GM19455 (cell line): ENCODE measurements at regions not wholly inside any gene's neighbourhood (a gene's known extent, or its start where the extent isn't known, plus 50 kb on each side); places are given as distances from the start of the nearest gene placed in this dataset.
"Not testable (repeated sequence)": the region's sequence is repeated elsewhere in the genome, so short reads cannot be mapped to it uniquely, and the experiment has no call there.

Experiments used
- ATAC-seq: cut with Tn5 transposase; IDR thresholded peaks from one replicate; pipeline ENCODE4 v1.9.1; 2021; ENCODE audit not compliant: unreplicated experiment

DNA sequence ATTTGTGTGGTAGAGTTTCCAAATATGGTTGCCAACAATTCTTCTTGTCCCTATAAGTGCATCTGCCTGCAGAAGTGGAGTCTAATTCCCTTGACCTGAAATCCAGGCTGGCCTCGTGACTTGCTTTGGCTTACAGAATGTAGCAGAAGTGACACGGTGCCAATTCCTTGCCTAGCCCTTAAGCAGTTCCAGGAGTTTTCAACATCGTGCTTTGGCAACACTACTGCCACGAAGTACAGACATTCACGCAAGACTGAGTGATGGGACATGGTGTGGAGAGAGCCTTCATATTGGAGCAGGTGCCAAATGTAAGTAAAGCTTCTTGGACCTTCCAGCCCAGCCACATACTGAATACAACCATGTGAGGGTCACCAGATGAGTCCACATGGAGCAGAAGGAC lies 92.9 kb upstream of the NEK6 start:
- no peak for ATAC-seq

GRCh38 chr9:124174433-124174832 lies 83.3 kb upstream of the NEK6 start:
- ATAC-seq = no peak

- ATAC-seq = not testable (repeated sequence)
Observed at GRCh38 chr9:124177522-124177921, 80.2 kb upstream of the NEK6 start.

DNA sequence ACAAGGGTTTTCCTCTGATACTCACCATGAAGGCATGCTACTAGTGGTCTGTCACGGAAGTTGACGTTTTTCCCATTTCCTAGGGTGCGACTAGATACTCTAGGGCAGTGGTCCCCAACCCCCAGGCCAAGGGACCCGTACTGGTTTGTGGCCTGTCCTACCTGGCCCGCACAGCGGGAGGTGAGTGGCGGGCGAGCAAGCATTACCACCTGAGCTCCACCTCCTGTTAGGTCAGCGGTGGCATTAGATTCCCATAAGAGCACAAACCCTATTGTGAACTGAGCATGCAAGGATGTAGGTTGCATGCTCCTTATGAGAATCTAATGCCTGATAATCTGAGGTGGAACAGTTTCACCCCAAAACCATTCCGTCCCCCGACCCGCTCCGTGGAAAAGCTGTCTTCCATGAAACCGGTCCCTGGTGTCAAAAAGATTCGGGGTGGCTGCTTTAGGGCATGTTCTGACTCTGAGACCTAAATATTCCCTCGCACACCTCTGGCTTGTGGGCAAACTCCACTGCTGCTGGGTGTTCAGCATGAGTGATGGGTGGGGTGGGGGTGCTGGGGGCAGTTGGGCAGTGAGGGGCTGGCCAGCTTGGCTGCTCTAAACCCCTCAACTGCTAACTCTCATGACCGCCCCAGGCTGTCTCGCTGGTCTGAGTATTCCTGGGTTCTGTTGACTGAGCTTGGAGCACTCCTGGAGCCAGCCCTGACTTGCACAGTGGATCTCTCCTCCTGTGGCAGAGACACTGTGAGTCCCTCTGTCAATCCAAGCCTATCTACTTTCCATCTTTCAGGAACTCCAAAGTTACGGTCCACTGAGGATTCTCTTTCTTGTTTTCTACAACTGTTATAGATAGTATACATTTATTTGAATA lies 78.3 kb upstream of the NEK6 start:
- no peak for ATAC-seq

- no peak for ATAC-seq
Observed at GRCh38 chr9:124180557-124180956, 77.2 kb upstream of the NEK6 start.

DNA sequence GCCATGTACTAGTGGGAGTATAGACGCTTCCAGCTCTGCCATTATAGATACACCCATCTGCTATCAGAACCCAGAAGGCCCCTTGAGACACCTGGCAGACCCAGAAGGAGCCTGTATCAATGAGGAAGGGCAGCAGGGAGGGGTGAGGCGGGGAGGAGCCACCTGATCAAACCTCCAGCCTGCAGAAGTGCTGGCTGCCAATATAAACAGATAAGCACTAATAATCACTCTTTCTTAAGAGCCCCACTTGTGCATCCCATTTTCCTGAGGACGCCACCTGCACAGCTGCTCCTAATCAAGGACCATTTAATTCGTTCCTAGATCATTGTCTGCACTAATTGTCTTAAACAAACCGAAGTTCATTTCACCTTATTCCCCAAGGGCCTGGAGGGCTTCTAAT lies 75.0 kb upstream of the NEK6 start:
- no peak for ATAC-seq

GRCh38 chr9:124183772-124184171 lies 74.0 kb upstream of the NEK6 start:
- ATAC-seq = no peak

- ATAC-seq = no peak
Observed at GRCh38 chr9:124185413-124185812, 72.3 kb upstream of the NEK6 start.

DNA sequence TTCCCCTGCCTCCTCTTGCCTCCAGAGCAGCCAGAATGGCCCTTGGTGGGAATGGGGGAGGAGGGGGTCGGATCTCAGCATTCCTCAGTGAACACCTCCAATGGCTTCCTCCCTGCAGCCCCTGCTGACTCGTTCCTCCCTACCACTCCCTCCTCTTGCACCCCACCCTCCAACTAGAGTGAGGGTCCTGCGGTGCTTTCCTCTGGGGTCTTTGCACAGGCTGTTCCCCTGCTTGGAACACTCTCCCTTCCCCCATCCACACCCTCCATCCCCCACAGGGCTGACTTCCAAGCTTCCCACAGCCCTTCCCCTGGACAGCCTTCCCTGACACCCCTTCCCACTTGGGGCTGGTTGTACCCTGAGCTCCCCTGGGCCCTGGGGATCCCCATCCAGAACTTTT lies 70.4 kb upstream of the NEK6 start:
- no peak for ATAC-seq

DNA sequence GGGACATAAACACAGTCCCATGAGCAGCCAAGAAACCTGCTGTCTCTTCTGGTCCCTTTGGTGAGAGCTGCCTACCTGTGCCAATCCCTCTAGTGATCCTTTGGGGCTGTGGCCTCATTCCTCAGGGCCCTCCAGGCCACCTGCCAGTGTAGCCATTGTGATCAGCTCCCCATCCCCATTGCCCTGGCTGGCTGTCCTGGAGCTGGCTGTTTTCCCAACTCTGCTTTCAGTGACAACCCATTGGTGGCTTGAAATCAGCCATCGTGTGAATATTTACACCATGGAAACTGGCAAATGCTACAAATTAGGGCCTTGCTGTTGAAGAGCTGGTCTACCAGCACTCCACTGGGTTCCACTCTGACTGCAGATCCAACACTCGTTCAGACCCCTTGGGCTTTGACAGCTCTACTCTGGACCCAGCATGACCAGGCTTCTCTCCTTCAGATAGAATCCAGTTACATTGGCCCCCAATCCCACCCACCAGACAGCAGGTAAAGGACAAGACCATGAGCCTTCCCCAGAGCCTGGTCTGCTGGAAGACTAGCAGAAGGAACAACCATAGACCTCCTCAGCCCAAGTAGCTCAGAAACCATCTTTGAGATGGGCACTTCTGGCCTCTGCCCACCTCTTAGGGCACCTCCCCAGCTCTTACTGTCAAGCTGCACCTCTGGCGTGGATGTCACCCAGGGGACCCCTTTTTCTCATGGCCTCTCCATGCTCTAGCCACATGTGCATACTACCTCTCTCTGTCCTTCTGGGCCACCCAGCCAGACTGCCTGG lies 69.2 kb upstream of the NEK6 start:
- no peak for ATAC-seq

DNA sequence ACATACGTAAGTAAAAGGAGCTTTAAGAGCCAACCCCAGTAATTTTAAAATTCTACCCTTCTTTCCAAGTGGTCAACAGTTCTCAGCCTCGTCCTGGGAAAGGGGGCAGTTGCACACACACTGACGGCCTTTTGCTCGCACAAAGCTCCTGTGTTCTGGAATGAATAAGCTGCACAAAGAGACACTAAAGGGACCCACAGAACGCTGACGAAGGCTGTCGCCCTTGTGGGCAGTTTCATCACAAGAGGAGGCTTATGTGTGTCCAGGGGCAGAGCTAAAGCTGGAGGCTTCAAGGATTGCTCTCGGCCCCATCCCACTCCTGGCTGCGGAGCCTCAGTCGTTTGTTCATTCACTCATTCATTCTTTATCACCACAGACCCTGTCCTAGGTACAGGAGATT lies 67.0 kb upstream of the NEK6 start:
- no peak for ATAC-seq

- ATAC-seq = no peak
Observed at GRCh38 chr9:124191691-124192395, 65.9 kb upstream of the NEK6 start.

- no peak for ATAC-seq
Observed at GRCh38 chr9:124196814-124197176, 61.0 kb upstream of the NEK6 start.

DNA sequence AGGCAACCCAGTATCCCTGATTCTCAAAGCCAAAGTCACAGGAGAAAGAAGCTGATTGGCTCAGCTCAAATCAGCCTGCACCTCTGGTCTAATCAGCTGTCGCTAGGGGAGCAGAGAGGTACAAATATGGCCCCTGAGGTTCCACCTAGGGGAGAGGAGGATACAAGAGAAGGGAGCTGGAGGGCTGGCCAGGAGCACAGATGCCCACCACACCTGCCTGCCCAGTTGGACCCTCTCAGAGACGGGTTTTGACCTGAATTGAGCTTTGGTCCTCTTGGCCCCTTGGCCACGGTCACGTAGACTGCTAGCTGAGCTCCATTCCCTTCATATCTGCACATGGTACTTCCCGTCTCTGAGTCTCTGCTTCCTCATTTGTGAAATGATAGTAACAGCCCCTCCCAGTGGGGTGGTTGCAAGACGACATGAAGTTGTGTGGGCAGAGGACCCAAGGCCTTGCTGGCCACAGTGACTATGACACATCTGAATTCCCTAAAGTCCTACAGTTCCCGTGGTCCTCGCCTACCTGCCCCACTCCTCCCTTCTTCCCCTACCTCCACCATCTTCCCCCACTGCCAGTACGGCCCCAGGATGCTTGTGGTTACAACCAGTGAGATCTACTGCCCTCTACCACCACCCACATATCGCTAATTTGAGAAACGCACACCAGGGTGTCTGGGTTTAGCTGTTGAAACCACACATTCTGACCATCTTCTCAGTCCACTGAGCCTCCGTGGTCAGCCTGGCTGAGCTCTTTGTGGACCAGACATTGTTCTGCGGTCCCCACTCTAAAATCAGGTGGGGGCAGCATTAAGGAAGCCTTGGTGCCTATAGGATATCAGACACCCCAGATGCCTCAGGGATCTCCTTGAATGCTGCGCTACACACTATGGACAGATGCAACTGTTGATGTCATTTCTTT lies 60.3 kb upstream of the NEK6 start:
- ATAC-seq = peak; percentile 54

- ATAC-seq = no peak
Observed at GRCh38 chr9:124198331-124198730, 59.4 kb upstream of the NEK6 start.

DNA sequence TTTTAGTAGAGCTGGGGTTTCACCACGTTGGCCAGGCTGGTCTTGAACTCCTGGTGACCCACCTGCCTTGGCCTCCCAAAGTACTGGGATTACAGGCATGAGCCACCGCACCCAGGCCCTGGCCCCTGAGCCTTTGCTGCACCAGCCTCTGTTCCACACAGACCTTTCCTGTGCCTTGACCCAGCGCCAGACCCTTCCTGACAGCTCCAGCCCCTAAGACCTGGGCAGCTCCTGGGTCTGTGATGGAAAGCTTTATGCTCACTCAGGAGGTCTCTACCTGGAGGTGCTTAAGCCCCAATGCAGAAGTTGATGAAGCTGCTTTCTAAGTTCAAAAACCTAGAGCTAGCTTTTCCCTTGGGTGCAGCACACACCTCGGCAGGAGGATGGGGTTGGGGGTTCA lies 58.8 kb upstream of the NEK6 start:
- ATAC-seq = no peak

- ATAC-seq = no peak
Observed at GRCh38 chr9:124199474-124199873, 58.3 kb upstream of the NEK6 start.

DNA sequence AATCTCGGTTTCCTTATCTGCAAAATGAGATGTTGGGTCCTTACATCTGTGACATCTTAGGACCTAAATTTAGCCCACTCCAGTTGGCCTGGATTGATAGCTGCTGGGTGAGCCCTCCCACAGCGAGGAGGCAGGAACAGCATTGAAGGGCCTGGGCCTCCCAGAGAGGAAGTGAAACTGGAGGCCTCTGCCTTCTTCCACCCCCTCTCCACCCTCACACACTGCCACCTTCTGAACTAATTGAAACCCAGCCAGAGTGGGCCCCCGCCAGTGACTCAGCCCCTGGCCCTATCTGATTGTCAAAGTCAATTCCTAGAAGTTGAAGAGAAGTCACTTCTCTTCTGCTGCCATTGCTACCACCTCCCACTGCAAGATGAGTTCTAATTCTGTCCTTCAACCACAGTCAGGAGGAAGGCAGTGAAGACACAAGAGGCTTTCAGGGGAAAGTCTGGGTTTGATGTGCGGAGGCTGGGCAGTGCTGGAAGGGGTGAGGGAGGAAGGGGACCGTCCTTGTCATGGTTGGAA lies 55.2 kb upstream of the NEK6 start:
- peak; percentile 71 for ATAC-seq

DNA sequence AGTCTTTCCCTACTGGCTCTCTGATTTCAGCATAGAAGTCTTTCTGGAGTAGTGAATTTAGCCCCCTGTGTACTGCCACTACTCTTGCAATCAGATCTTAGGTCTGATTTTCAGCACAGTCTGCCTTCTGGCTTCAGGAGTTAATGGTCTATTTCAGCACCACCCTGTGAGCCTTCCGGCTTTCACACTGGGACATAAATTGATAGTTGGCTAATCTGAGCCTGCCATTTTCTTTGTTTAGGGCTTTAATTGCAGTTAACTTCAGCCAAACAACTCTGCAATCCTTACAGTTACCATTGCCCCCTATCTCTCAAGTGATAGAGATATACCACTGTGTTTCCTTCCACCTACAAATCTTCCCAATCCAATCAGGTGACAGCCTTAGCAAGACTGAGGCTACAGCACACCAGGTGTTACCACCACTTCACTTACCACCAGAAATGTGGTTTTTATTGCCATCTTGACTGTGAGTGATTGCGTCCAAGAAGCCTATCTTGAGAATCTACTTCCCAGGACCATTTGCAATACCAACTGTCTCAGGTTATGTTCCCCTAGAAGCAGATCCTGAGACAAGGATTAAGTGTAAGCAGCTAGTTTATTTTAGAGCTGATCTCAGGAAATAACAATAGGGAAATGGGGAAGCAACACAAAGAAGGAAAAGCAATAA lies 51.9 kb upstream of the NEK6 start:
- no peak for ATAC-seq

- ATAC-seq = no peak
Observed at GRCh38 chr9:124206391-124206790, 51.4 kb upstream of the NEK6 start.
